PC-3 (cell line): ENCODE measurements at regions not wholly inside any gene's neighbourhood (a gene's known extent, or its start where the extent isn't known, plus 50 kb on each side); places are given as distances from the start of the nearest gene placed in this dataset.
"Not testable (repeated sequence)": the region's sequence is repeated elsewhere in the genome, so short reads cannot be mapped to it uniquely, and the experiment has no call there.

ENCODE experiments used
- ATAC-seq: fragments of 200-7000 bp; cut with Tn5 transposase; 2 replicates; pipeline ENCODE4 v1.9.1; 2020; ENCODE audit warnings: mild to moderate bottlenecking, moderate library complexity
- BruUV-seq: library from RNA; stranded (reverse); fragments of 400-500 nt; replicated peaks from 2 replicates; lab custom pipeline; 2021; lab: Mats Ljungman, UMichigan
- CTCF ChIA-PET: fragments of 300-600 bp; sonication (Branson Sonifier 250); formaldehyde crosslinking; loops from one replicate; lab custom pipeline; 2022; ENCODE audit warnings: antibody characterized with exemption; lab: Charles Lee
- POLR2A ChIA-PET: fragments of 300-600 bp; sonication (Branson Sonifier 250); formaldehyde crosslinking; loops from one replicate; lab custom pipeline; 2022; ENCODE audit warnings: antibody characterized with exemption; ENCODE audit not compliant: unreplicated experiment; lab: Charles Lee
- DNase-seq: peaks from one replicate; pipeline ENCODE4 v3.0.0-alpha.2; 2015
- H2AFZ ChIP-seq: fragments of 300-600 bp; sonication (generic); 2 replicates; pipeline ENCODE4 v1.6.0; 2016; ENCODE audit warnings: antibody characterized with exemption, low read length
- H3F3A ChIP-seq: fragments of 300-600 bp; sonication (generic); one replicate; pipeline ENCODE4 v1.6.0; 2017; ENCODE audit warnings: antibody characterized with exemption, low read length, control low read depth, mild to moderate bottlenecking; ENCODE audit not compliant: unreplicated experiment
- H3K27ac ChIP-seq: fragments of 300-600 bp; sonication (generic); 2 replicates; pipeline ENCODE4 v1.5.1; 2016; ENCODE audit warnings: mild to moderate bottlenecking, low read length
- H3K27me3 ChIP-seq: fragments of 300-600 bp; sonication (generic); 2 replicates; pipeline ENCODE4 v1.6.1; 2016; ENCODE audit warnings: low read length, mixed read lengths
- H3K36me3 ChIP-seq: fragments of 300-600 bp; sonication (generic); 2 replicates; pipeline ENCODE4 v1.6.1; 2016; ENCODE audit warnings: low read depth, mixed run types, low read length, mixed read lengths
- H3K4me1 ChIP-seq: fragments of 300-600 bp; sonication (generic); 2 replicates; pipeline ENCODE4 v1.5.1; 2016; ENCODE audit warnings: low read length; ENCODE audit not compliant: insufficient read depth
- H3K4me2 ChIP-seq: fragments of 300-600 bp; sonication (generic); 2 replicates; pipeline ENCODE4 v1.6.0; 2016; ENCODE audit warnings: low read length
- H3K4me3 ChIP-seq: fragments of 300-600 bp; sonication (generic); 2 replicates; pipeline ENCODE4 v1.5.1; 2016; ENCODE audit warnings: mild to moderate bottlenecking, low read length, mixed read lengths
- H3K79me2 ChIP-seq: fragments of 300-600 bp; sonication (generic); 2 replicates; pipeline ENCODE4 v1.6.1; 2017; ENCODE audit warnings: low read length, mixed read lengths
- H3K9ac ChIP-seq: fragments of 300-600 bp; sonication (generic); 2 replicates; pipeline ENCODE4 v1.6.0; 2016; ENCODE audit warnings: mild to moderate bottlenecking, low read length
- H3K9me2 ChIP-seq: fragments of 300-600 bp; sonication (generic); replicated peaks from 2 replicates; pipeline ENCODE4 v1.6.1; 2016; ENCODE audit warnings: mixed run types, low read length, mixed read lengths
- H3K9me3 ChIP-seq: fragments of 300-600 bp; sonication (generic); 2 replicates; pipeline ENCODE4 v1.6.1; 2016; ENCODE audit warnings: low read length, mixed read lengths
- H4K20me1 ChIP-seq: fragments of 300-600 bp; sonication (generic); 2 replicates; pipeline ENCODE4 v1.6.1; 2016; ENCODE audit warnings: low read length, mixed read lengths
- EZH2 ChIP-seq: fragments of 300-600 bp; sonication (generic); IDR thresholded peaks from one replicate; pipeline ENCODE4 v1.6.1; 2017; ENCODE audit warnings: antibody characterized with exemption, mild to moderate bottlenecking, low read length; ENCODE audit not compliant: unreplicated experiment
- EZH2phosphoT487 ChIP-seq: fragments of 300-600 bp; sonication (generic); IDR thresholded peaks from 2 replicates; pipeline ENCODE4 v1.6.1; 2018; ENCODE audit warnings: mild to moderate bottlenecking, antibody characterized with exemption, low read length, borderline replicate concordance
- intact Hi-C: fragments of 100-400 bp; cut with micrococcal nuclease; formaldehyde crosslinking; loops from 2 replicates; pipeline ENCODE4 v1.9.0; 2023
- TF ChIP-seq, protein P1 (sequence below): fragments of 300-600 bp; sonication (generic); conservative IDR thresholded peaks from 2 replicates; pipeline ENCODE4 v1.5.1; 2017; ENCODE audit warnings: antibody characterized with exemption, low read depth, mild to moderate bottlenecking, low read length

DNA sequence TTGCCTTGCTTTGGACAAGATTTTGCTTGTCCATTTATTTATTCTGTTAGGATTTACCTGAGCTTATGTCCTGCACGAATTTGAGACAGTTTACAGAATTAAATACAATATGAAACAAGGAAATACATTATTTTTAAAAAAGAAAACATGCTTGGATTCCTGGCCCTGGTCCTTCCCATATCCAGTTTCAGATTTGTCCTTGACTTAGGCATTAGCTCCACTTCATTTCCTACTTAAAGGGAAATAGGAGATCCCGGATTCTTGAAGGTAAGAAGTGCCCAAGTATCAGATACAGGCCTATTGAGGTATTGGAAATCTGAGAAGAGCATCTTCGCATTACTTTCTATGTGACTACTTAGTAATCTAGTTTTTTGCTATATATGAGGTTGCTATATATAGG lies 672.0 kb downstream of the SI start:
- no TSS peak for BruUV-seq

DNA sequence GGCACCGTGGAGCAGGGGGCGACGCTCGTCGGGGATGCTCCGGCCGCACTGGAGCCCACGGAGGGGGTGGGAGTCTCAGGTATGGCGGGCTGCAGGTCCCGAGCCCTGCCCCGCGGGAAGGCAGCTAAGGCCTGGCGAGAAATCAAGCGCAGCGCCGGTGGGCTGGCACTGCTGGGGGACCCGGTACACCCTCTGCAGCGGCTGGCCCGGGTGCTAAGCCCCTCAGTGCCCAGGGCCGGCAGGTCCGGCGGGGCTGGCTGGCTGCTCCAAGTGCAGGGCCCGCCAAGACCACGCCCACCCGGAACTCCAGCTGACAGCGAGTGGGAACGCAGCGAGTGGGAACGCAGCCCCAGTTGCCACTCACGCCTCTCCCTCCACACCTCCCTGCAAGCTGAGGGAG lies 676.4 kb downstream of the SI start:
- no TSS peak for BruUV-seq
- Histone ChIP-seq H2AFZ (no peak overlapping the region), H3K36me3 (no peaks in the 10 kb centered on the region), H3K4me2 (no peak overlapping the region), H3K27me3 (no peaks in the 10 kb centered on the region), H3K9ac (no peak overlapping the region), H3K79me2 (no peaks in the 10 kb centered on the region), H3K4me3 (no peak overlapping the region), H4K20me1 (no peaks in the 10 kb centered on the region), H3K4me1 (no peaks in the 10 kb centered on the region), H3K9me2 (no peaks in the 10 kb centered on the region), H3F3A (no peaks in the 10 kb centered on the region), H3K9me3 (no peaks in the 10 kb centered on the region), H3K27ac (no peak overlapping the region)
- intact Hi-C loops: no loop called here
- ATAC-seq (no peak), DNase-seq (no peak)
- ChIA-PET CTCF (no interaction called here), POLR2A (no interaction called here)
- TF ChIP-seq EZH2phosphoT487: no peak
- TF ChIP-seq EZH2: no peak
- TF ChIP-seq, protein P1, sequence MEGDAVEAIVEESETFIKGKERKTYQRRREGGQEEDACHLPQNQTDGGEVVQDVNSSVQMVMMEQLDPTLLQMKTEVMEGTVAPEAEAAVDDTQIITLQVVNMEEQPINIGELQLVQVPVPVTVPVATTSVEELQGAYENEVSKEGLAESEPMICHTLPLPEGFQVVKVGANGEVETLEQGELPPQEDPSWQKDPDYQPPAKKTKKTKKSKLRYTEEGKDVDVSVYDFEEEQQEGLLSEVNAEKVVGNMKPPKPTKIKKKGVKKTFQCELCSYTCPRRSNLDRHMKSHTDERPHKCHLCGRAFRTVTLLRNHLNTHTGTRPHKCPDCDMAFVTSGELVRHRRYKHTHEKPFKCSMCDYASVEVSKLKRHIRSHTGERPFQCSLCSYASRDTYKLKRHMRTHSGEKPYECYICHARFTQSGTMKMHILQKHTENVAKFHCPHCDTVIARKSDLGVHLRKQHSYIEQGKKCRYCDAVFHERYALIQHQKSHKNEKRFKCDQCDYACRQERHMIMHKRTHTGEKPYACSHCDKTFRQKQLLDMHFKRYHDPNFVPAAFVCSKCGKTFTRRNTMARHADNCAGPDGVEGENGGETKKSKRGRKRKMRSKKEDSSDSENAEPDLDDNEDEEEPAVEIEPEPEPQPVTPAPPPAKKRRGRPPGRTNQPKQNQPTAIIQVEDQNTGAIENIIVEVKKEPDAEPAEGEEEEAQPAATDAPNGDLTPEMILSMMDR: no peak

More for the DNA sequence above, 672.0 kb downstream of the SI start:
- no peak overlapping the region for H3K4me3 ChIP-seq
- H4K20me1 ChIP-seq: no peaks in the 10 kb centered on the region
- TF ChIP-seq EZH2phosphoT487: no peak
- no peak for TF ChIP-seq EZH2
- TF ChIP-seq, protein P1: no peak
- ATAC-seq: no peak
- H3K9me2 ChIP-seq: no peaks in the 10 kb centered on the region
- intact Hi-C loops: no loop called here
- H3K4me1 ChIP-seq: peaks cover 13% of the 10 kb centered on the region; the same call in 1 of the 2 replicates
- CTCF ChIA-PET: no interaction called here
- no peaks in the 10 kb centered on the region for H3K9me3 ChIP-seq
- H3K4me2 ChIP-seq: no peak overlapping the region
- no peaks in the 10 kb centered on the region for H3K79me2 ChIP-seq
- H3K9ac ChIP-seq: no peak overlapping the region
- no peak for DNase-seq
- no peak overlapping the region for H3K27ac ChIP-seq
- no peak overlapping the region for H2AFZ ChIP-seq
- POLR2A ChIA-PET: no interaction called here
- H3F3A ChIP-seq: no peaks in the 10 kb centered on the region
- no peaks in the 10 kb centered on the region for H3K27me3 ChIP-seq
- H3K36me3 ChIP-seq: no peaks in the 10 kb centered on the region

DNA sequence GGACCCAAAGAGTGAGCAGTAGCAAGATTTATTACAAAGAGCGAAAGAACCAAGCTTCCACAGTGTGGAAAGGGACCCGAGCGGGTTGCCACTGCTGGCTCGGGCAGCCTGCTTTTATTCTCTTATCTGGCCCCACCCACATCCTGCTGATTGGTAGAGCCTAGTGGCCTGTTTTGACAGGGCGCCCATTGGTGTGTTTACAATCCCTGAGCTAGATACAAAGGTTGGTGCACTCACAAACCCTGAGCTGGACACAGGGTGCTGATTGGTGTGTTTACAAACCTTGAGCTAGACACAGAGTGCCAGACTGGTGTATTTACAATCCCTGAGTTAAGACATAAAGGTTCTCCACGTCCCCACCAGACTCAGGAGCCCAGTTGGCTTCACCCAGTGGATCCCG lies 676.9 kb downstream of the SI start:
- H3K4me3 ChIP-seq, POLR2A ChIA-PET, H3K4me2 ChIP-seq, CTCF ChIA-PET, H3K27me3 ChIP-seq, ATAC-seq, H3K9me2 ChIP-seq, intact Hi-C loops, H3K4me1 ChIP-seq, H4K20me1 ChIP-seq, H3K9ac ChIP-seq, H3K9me3 ChIP-seq, BruUV-seq, H3F3A ChIP-seq, H3K27ac ChIP-seq, H2AFZ ChIP-seq, H3K36me3 ChIP-seq, DNase-seq, H3K79me2 ChIP-seq: not testable (repeated sequence)
